K562 (cell line): ENCODE measurements at regions not wholly inside any gene's neighbourhood (a gene's known extent, or its start where the extent isn't known, plus 50 kb on each side); places are given as distances from the start of the nearest gene placed in this dataset.

Experiments
- ATAC-seq: fragments of 200-7000 bp; cut with Tn5 transposase; 3 replicates; pipeline ENCODE4 v1.9.1; 2020; ENCODE audit warnings: moderate library complexity
- BruUV-seq: library from RNA; stranded (reverse); fragments of 400-500 nt; replicated peaks from 2 replicates; lab custom pipeline; 2021; lab: Mats Ljungman, UMichigan
- CTCF ChIA-PET: fragments of 300-600 bp; formaldehyde crosslinking; extraction: SDS; loops from one replicate; lab custom pipeline; 2021; ENCODE audit warnings: low intra/inter-chr PET ratio; lab: Yijun Ruan, JAX
- POLR2A ChIA-PET: fragments of 300-600, 350-650 bp; sonication (Branson Sonifier 250); formaldehyde crosslinking; extraction: SDS; loops from one replicate; lab custom pipeline; 2021; ENCODE audit warnings: antibody characterized with exemption, inconsistent platforms; lab: Yijun Ruan, JAX
- DNase-seq, 4 experiments: peaks; one replicate each; pipeline versions ENCODE4 v3.0.0 to v3.0.0-alpha.2; 2011 to 2018; ENCODE audit warnings: low spot score in 3 of 4, mixed read lengths in 3 of 4; ENCODE audit errors: extremely low read depth in 1 of 4
- FAIRE-seq: peaks from 2 replicates; lab custom pipeline; 2011; peaks lifted over from hg19 to GRCh38; lab: Jason Lieb, UNC
- H2AFZ ChIP-seq: 2 replicates; pipeline ENCODE4 v1.6.0; 2011; ENCODE audit warnings: low read depth, low read length, control low read depth, inconsistent platforms
- H3K27ac ChIP-seq: fragments of 200-600 bp; 3 replicates; pipeline ENCODE4 v1.8.0; 2011; ENCODE audit warnings: low read depth, mild to moderate bottlenecking, control low read depth, inconsistent platforms, low read length, moderate library complexity, mixed read lengths; ENCODE audit errors: extremely low read depth
- H3K27me3 ChIP-seq, 2 experiments: fragments of 300-600 bp in 1 of 2; 2 replicates in 1 of 2; 3 replicates in 1 of 2; pipeline versions ENCODE4 v1.6.0 to v1.8.0; 2011; ENCODE audit warnings: inconsistent platforms in 2 of 2, low read length in 2 of 2, mild to moderate bottlenecking in 1 of 2, mixed read lengths in 1 of 2, moderate library complexity in 1 of 2; ENCODE audit not compliant: control insufficient read depth in 2 of 2, insufficient read depth in 2 of 2
- H3K36me3 ChIP-seq: fragments of 300-600 bp; 3 replicates; pipeline ENCODE4 v1.8.0; 2011; ENCODE audit warnings: mild to moderate bottlenecking, low read length, inconsistent platforms; ENCODE audit not compliant: control insufficient read depth, insufficient read depth
- H3K4me1 ChIP-seq, 2 experiments: fragments of 200-600 bp in 1 of 2; replicated peaks in 1 of 2; 2 replicates in 1 of 2; 3 replicates in 1 of 2; pipeline versions ENCODE4 v1.5.1 to v1.8.0; 2011; ENCODE audit warnings: inconsistent platforms in 2 of 2, low read length in 2 of 2, mild to moderate bottlenecking in 1 of 2, mixed read lengths in 1 of 2, moderate library complexity in 1 of 2; ENCODE audit not compliant: control insufficient read depth in 2 of 2, insufficient read depth in 2 of 2
- H3K4me2 ChIP-seq: 2 replicates; pipeline ENCODE4 v1.6.1; 2011; ENCODE audit warnings: low read length, control low read depth, inconsistent platforms, mixed read lengths; ENCODE audit not compliant: insufficient read depth
- H3K4me3 ChIP-seq: fragments of 200-600 bp; sonication (generic), shearing (Covaris generic); 2 replicates; pipeline ENCODE4 v1.5.1; 2016; ENCODE audit warnings: control low read depth, inconsistent platforms
- H3K79me2 ChIP-seq: fragments of 200-600 bp; 3 replicates; pipeline ENCODE4 v1.8.0; 2011; ENCODE audit warnings: low read length, inconsistent platforms; ENCODE audit not compliant: control insufficient read depth, insufficient read depth
- H3K9ac ChIP-seq, 2 experiments: 2 replicates each; pipeline versions ENCODE4 v1.6.0 to v1.6.1; 2011; ENCODE audit warnings: low read depth in 2 of 2, low read length in 2 of 2, control low read depth in 1 of 2, inconsistent platforms in 1 of 2, mild to moderate bottlenecking in 1 of 2, mixed read lengths in 1 of 2; ENCODE audit not compliant: insufficient read depth in 1 of 2
- H3K9me1 ChIP-seq: one replicate; pipeline ENCODE4 v1.6.0; 2011; ENCODE audit warnings: inconsistent platforms, mild to moderate bottlenecking, low read length, moderate library complexity; ENCODE audit not compliant: control insufficient read depth, insufficient read depth
- H3K9me3 ChIP-seq: replicated peaks from 2 replicates; pipeline ENCODE4 v1.5.1; 2011; ENCODE audit warnings: low read depth, low read length, inconsistent platforms; ENCODE audit not compliant: control insufficient read depth, insufficient read depth
- H4K20me1 ChIP-seq: replicated peaks from 2 replicates; pipeline ENCODE4 v1.6.1; 2011; ENCODE audit warnings: low read length, inconsistent platforms, mixed read lengths; ENCODE audit not compliant: control insufficient read depth, insufficient read depth
- ELK1 ChIP-seq: sonication (generic); formaldehyde crosslinking; IDR thresholded peaks from 2 replicates; pipeline ENCODE4 v1.8.1; 2022; ENCODE audit warnings: missing genetic modification reagents
- FOXK1 ChIP-seq: sonication (generic); formaldehyde crosslinking; IDR thresholded peaks from 2 replicates; pipeline ENCODE4 v1.8.0; 2022; ENCODE audit warnings: missing genetic modification reagents, mild to moderate bottlenecking, borderline replicate concordance
- GABPB1 ChIP-seq: sonication (generic); formaldehyde crosslinking; IDR thresholded peaks from 2 replicates; pipeline ENCODE4 v1.8.0; 2022; ENCODE audit warnings: mild to moderate bottlenecking, missing genetic modification reagents
- KLF13 ChIP-seq: fragments of 450-650 bp; IDR thresholded peaks from 2 replicates; pipeline ENCODE4 v1.6.1; 2016; ENCODE audit warnings: missing genetic modification characterization, low read depth, mild to moderate bottlenecking, missing compliant biosample characterization, moderate library complexity, borderline replicate concordance
- MYBL2 ChIP-seq, 2 experiments: fragments of 450-650 bp in 1 of 2; sonication (generic) in 1 of 2; formaldehyde crosslinking in 1 of 2; IDR thresholded peaks; 2 replicates each; pipeline versions ENCODE4 v1.6.1 to v1.8.1; 2017 to 2022; ENCODE audit warnings: borderline replicate concordance in 1 of 2, inconsistent platforms in 1 of 2, low read depth in 1 of 2, mild to moderate bottlenecking in 1 of 2, missing genetic modification reagents in 1 of 2, moderate library complexity in 1 of 2
- PATZ1 ChIP-seq: fragments of 250-450 bp; sonication (Bioruptor Pico); IDR thresholded peaks from 2 replicates; pipeline ENCODE4 v1.5.0; 2020; ENCODE audit warnings: mild to moderate bottlenecking, borderline replicate concordance
- PHTF2 ChIP-seq: fragments of 250-450 bp; sonication (Bioruptor Pico); IDR thresholded peaks from 2 replicates; pipeline ENCODE4 v1.5.0; 2021; ENCODE audit warnings: mild to moderate bottlenecking
- TAF9B ChIP-seq: fragments of 450-650 bp; IDR thresholded peaks from 2 replicates; pipeline ENCODE4 v1.6.1; 2018; ENCODE audit warnings: mild to moderate bottlenecking; ENCODE audit not compliant: partially characterized antibody
- WGBS: fragments of 100-300 bp; shearing (Covaris generic); methylation state at CpG from one replicate; pipeline ENCODE4 v1.1.6; 2016; ENCODE audit warnings: low coverage, mixed read lengths; ENCODE audit not compliant: insufficient coverage; ENCODE audit errors: missing lambda C conversion rate; 5-methylcytosine and 5-hydroxymethylcytosine counted together
- in situ Hi-C: fragments of 300-500 bp; cut with MboI; formaldehyde crosslinking; loops from 4 replicates; pipeline ENCODE4 v1.15.0; 2018; ENCODE audit warnings: inconsistent platforms, mixed read lengths
- intact Hi-C: fragments of 100-400 bp; cut with micrococcal nuclease; formaldehyde crosslinking; loops from 2 replicates; pipeline ENCODE4 v1.14.2; 2022
- TF ChIP-seq, protein P1 (sequence below): sonication (generic); formaldehyde crosslinking; IDR thresholded peaks from 2 replicates; pipeline ENCODE4 v1.8.0; 2022; ENCODE audit warnings: mild to moderate bottlenecking, missing genetic modification reagents

DNA sequence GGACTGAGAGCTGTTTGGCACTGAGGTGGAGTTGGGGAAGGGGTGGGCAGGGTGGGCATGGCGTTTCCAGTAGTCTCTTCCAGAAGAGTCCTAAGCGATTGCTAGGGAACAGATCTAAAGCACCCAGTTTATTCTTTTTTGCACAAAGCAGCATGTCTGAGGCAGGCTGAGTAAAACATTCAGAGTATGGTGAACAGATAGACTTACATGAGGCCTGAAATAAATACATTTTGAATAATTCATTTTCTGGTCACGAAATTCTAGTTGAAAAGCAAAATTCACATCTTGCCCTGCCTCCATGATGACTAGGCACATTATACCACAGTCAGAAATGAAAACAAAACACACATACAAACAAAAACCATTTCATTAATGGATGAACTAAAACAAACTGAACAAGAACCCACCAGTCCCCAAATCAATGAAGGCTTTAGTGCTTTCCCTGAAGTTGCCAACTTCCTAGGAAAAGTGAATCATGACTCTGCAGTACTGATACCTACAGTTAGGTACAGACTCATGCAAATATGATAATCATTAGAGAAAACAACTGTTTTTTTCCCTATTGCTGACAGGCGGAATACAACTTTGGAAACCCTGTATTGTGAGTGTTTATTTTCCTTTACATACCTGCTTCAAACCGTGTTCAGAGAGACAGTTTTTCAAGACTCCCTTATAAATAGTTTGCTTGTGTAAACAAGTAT, 702.9 kb upstream of the POU3F2 start:
- no peak overlapping the region for H3K4me3 ChIP-seq

More for the DNA sequence above, 702.9 kb upstream of the POU3F2 start:
- H3K9ac ChIP-seq, result no peak overlapping the region
- H3K4me2 ChIP-seq, result no peak overlapping the region
- H3K4me1 ChIP-seq, result no peaks in the 10 kb centered on the region
- ChIA-PET POLR2A (no interaction called here), CTCF (no interaction called here)
- DNase-seq, result no peak
- no peaks in the 10 kb centered on the region for H3K36me3 ChIP-seq
- in situ Hi-C loops, result no loop called here
- 1% methylated on average over 5 of the region's 5 CpGs for WGBS
- no peak for ATAC-seq
- no TSS peak for BruUV-seq
- no peaks in the 10 kb centered on the region for H3K9me3 ChIP-seq
- H3K27me3 ChIP-seq, result no peaks in the 10 kb centered on the region
- no peak for TF ChIP-seq TAF9B
- no peak for TF ChIP-seq PHTF2 (CRISPR knock-in tag)
- TF ChIP-seq PATZ1 (CRISPR knock-in tag), result no peak
- no peak for TF ChIP-seq MYBL2 (IDR thresholded peaks at IDR 0.05; ENCODE audit: low read depth)
- no peak for TF ChIP-seq MYBL2 (CRISPR knock-in tag; IDR thresholded peaks at IDR 0.05; ENCODE audit: borderline replicate concordance)
- TF ChIP-seq KLF13 (tag), result no peak
- no peak for TF ChIP-seq ELK1 (CRISPR knock-in tag)
- TF ChIP-seq FOXK1 (CRISPR knock-in tag), result no peak
- no peak for TF ChIP-seq GABPB1 (CRISPR knock-in tag)
- TF ChIP-seq, protein P1, sequence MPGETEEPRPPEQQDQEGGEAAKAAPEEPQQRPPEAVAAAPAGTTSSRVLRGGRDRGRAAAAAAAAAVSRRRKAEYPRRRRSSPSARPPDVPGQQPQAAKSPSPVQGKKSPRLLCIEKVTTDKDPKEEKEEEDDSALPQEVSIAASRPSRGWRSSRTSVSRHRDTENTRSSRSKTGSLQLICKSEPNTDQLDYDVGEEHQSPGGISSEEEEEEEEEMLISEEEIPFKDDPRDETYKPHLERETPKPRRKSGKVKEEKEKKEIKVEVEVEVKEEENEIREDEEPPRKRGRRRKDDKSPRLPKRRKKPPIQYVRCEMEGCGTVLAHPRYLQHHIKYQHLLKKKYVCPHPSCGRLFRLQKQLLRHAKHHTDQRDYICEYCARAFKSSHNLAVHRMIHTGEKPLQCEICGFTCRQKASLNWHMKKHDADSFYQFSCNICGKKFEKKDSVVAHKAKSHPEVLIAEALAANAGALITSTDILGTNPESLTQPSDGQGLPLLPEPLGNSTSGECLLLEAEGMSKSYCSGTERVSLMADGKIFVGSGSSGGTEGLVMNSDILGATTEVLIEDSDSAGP (CRISPR knock-in tag), result no peak
- intact Hi-C loops, result no loop called here
- H4K20me1 ChIP-seq, result no peaks in the 10 kb centered on the region
- FAIRE-seq, result no peak
- H3K27ac ChIP-seq, result no peak overlapping the region
- no peaks in the 10 kb centered on the region for H3K79me2 ChIP-seq
- H3K9me1 ChIP-seq, result no peaks in the 10 kb centered on the region
- no peak overlapping the region for H2AFZ ChIP-seq
